GM13977 (cell line): ENCODE measurements at regions not wholly inside any gene's neighbourhood (a gene's known extent, or its start where the extent isn't known, plus 50 kb on each side); places are given as distances from the start of the nearest gene placed in this dataset.

Experiments used
- DNase-seq: peaks from one replicate; pipeline ENCODE4 v3.0.0; 2012; ENCODE audit warnings: low spot score
- CTCF ChIP-seq: IDR thresholded peaks from 2 replicates; pipeline ENCODE4 v1.5.1; 2012; ENCODE audit warnings: mild to moderate bottlenecking, control low read depth; ENCODE audit not compliant: insufficient read depth; ENCODE audit errors: extremely low read depth, missing control alignments
- in situ Hi-C: fragments of 300-500 bp; cut with MboI; formaldehyde crosslinking; loops from one replicate; pipeline ENCODE4 v1.12.0; 2022; ENCODE audit warnings: low sequenced_read_pairs, low pct_unique_long_range_greater_than_20kb, mixed read lengths, inconsistent platforms; ENCODE audit not compliant: unreplicated experiment

DNA sequence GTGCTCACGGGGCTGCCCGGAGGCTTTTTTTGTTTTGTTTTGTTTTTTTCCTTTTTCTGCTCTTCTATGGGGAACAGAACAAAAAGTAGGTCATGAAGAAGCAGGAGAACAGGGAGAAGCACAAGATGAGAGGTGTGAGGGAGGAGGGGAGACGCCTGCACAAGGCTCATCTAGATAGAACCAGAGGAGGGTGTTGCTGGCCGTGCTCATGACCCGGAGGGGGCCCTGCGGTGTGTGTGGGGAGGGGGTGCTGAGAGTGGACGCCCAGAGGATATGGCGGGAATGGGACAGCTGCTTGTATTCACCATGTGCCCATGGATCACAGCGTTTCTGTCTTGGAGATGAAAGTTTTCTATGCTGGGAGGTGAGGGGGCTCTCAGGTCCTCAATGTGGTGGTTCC, 183.7 kb downstream of the FOXL1 start:
- DNase-seq: no peak
- in situ Hi-C loops: no loop called here
- no peak for TF ChIP-seq CTCF

DNA sequence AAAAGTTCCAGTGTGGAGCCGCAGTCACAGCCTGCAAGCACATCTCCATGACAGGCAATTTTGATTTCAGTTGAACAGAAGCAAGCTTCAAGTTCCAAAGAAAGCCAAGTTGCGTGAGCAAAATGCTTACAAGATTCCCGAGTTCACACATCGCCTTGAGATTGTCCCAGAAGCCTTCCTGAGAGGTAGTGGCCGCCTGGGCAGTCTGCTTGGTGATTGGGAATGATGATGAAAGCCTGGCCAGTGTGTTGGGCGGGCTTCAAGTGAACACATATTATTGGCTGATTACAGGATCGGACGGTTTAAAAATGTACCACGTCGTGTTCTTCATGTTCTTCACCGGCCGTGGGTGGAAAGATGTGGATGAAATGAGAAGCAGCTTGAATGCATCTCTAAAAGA, 185.5 kb downstream of the FOXL1 start:
- no peak for DNase-seq
- in situ Hi-C loops: no loop called here
- no peak for TF ChIP-seq CTCF

DNA sequence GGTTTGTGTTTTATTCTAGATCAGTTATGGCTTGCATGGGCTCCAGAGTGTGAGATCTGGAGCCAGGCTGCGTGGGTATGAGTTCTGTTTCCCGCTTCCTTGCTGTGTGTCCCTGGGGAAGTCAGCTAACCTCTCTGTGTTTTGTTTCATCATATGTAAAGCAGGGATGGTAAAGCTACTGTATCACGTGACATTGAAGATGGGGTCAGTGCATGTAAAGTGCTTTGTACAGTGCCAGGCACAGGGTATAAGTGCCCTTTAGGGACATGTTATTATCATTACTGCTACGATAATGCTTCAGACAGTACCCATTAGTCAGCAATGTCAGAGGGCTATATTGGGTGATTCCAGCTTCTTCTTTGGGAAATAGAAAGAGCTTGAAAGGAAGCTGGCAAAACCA, 186.2 kb downstream of the FOXL1 start:
- in situ Hi-C loops: no loop called here
- DNase-seq: no peak
- TF ChIP-seq CTCF: no peak

DNA sequence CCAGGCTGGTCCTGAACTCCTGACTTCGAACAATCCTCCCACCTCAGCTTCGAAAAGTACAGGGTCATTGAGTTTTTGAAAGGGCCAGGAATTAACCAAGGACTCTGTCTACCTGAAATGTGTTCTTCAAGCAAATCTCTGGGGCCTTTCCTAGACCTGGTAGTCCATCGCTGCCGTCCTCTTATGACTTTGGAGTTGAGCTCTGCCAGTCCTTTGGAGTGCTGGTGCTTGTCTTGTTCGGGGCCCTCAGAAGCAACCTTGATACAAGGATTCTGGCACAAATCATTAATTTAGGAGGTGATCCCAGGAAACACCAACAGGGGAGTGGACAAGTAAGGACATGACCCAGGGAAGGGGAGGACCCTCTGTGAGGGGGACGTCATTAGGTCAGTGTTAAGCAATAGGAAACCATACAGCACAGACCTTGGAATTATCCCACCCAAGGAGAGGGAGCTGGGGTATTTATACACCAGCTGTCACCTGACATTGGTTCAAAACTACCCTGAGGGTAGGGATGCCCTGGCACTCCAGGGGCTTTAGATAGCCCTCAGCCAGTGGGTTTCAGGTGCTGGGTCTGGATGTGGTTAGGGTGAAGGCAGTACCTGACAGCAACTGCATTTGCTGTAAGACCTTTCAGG, 187.2 kb downstream of the FOXL1 start:
- in situ Hi-C loops: no loop called here
- no peak for DNase-seq
- TF ChIP-seq CTCF: no peak

GRCh38 chr16:86766700-86767099, 188.4 kb downstream of the FOXL1 start:
- TF ChIP-seq CTCF: no peak
- in situ Hi-C loops: no loop called here

GRCh38 chr16:86768228-86768791, 190.0 kb downstream of the FOXL1 start:
- in situ Hi-C loops: no loop called here
- no peak for DNase-seq

More at GRCh38 chr16:86766700-86767099, 188.4 kb downstream of the FOXL1 start:
- DNase-seq: no peak

More at GRCh38 chr16:86768228-86768791, 190.0 kb downstream of the FOXL1 start:
- TF ChIP-seq CTCF: no peak
